Stomach (tissue), 8 donors: ENCODE measurements at regions not wholly inside any gene's neighbourhood (a gene's known extent, or its start where the extent isn't known, plus 50 kb on each side); places are given as distances from the start of the nearest gene placed in this dataset.
"Not testable (repeated sequence)": the region's sequence is repeated elsewhere in the genome, so short reads cannot be mapped to it uniquely, and the experiment has no call there.

Source experiments
- DNase-seq, 2 donors: peaks; one replicate each; pipeline versions ENCODE4 v3.0.0 to v3.0.0-alpha.2; 2013 to 2019
- H3K27ac ChIP-seq, 5 donors: fragments of 200-600 bp in 4 of 5; sonication (generic) in 4 of 5; one replicate each; pipeline ENCODE4 v1.5.1; 2013 to 2019; ENCODE audit warnings: mild to moderate bottlenecking in 1 of 5, moderate library complexity in 1 of 5
- H3K27me3 ChIP-seq, 3 donors: fragments of 200-600 bp; sonication (generic); one replicate each; pipeline ENCODE4 v1.5.1; 2017 to 2019; ENCODE audit warnings: mixed run types in 1 of 3
- H3K36me3 ChIP-seq, 4 donors: fragments of 200-600 bp; sonication (generic); 1 replicate in 3 of 4; 2 replicates in 1 of 4; pipeline ENCODE4 v1.5.1; 2016 to 2019
- H3K4me1 ChIP-seq, 4 donors: fragments of 200-600 bp; sonication (generic); one replicate each; pipeline ENCODE4 v1.5.1; 2016 to 2019
- H3K4me3 ChIP-seq, 4 donors: fragments of 200-600 bp; sonication (generic) in 3 of 4; one replicate each; pipeline ENCODE4 v1.5.1; 2016 to 2019; ENCODE audit warnings: mild to moderate bottlenecking in 1 of 4
- H3K9me3 ChIP-seq, 4 donors: fragments of 200-600 bp; sonication (generic); one replicate each; pipeline ENCODE4 v1.5.1; 2016 to 2019
- CTCF ChIP-seq, 7 experiments: fragments of 450-650 bp in 4 of 7; fragments of 200-600 bp in 3 of 7; sonication (generic) in 3 of 7; IDR thresholded peaks; one replicate each; pipeline ENCODE4 v1.5.1; 2016 to 2019; ENCODE audit warnings: antibody characterized with exemption in 7 of 7, control low read depth in 2 of 7, mild to moderate bottlenecking in 1 of 7
- EP300 ChIP-seq: sonication (generic); formaldehyde crosslinking; IDR thresholded peaks from one replicate; pipeline ENCODE4 v1.6.1; 2017; ENCODE audit warnings: antibody characterized with exemption
- POLR2A ChIP-seq, 4 donors: fragments of 450-650 bp; IDR thresholded peaks; one replicate each; pipeline ENCODE4 v1.6.1; 2016; ENCODE audit warnings: antibody characterized with exemption in 4 of 4, control low read depth in 2 of 4, mild to moderate bottlenecking in 1 of 4, moderate library complexity in 1 of 4
- POLR2AphosphoS5 ChIP-seq, 3 donors: sonication (generic); formaldehyde crosslinking; IDR thresholded peaks; one replicate each; pipeline ENCODE4 v1.6.1; 2016; ENCODE audit warnings: antibody characterized with exemption in 3 of 3
- WGBS, 5 donors: extraction: QIAGEN DNeasy Blood & Tissue Kit in 3 of 5; methylation state at CpG; one replicate each; pipeline versions ENCODE4 v1.1.5 to v1.1.7; 2013 to 2018; 5-methylcytosine and 5-hydroxymethylcytosine counted together
- intact Hi-C: fragments of 100-400 bp; cut with DNase I; formaldehyde crosslinking; loops from one replicate; pipeline ENCODE4 v1.15.1; 2023; ENCODE audit warnings: low total_unique reads
- donor health status: healthy with polysubstance abuse.
- donor health status: Bipolar disorder and iron deficiency.
- donor health status: healthy.

GRCh38 chr18:30597202-30597601 lies 445.3 kb downstream of the DSC3 start:
- Histone ChIP-seq H3K4me3 (no peak overlapping the region), H3K9me3 (peaks cover 0 to 7% (median 0%) of the 10 kb centered on the region in 4 donors), H3K27me3 (no peaks in the 10 kb centered on the region), H3K4me1 (no peaks in the 10 kb centered on the region), H3K27ac (no peak overlapping the region), H3K36me3 (no peaks in the 10 kb centered on the region)
- intact Hi-C loops, result no loop called here
- TF ChIP-seq CTCF (IDR thresholded peaks at IDR 0.05) (no peak), EP300 (no peak), POLR2AphosphoS5 (IDR thresholded peaks at IDR 0.05) (no peak), POLR2A (IDR thresholded peaks at IDR 0.05) (no peak)
- DNase-seq, result no peak

- TF ChIP-seq POLR2A (IDR thresholded peaks at IDR 0.05) (no peak), POLR2AphosphoS5 (IDR thresholded peaks at IDR 0.05) (no peak), CTCF (IDR thresholded peaks at IDR 0.05) (no peak), EP300 (no peak)
Observed at GRCh38 chr18:30596635-30597034, 445.9 kb downstream of the DSC3 start.

GRCh38 chr18:30595942-30596341 lies 446.6 kb downstream of the DSC3 start:
- WGBS, 5 donors, result 85 to 90% (median 87%) methylated on average over 1 of the region's 1 CpG
- Histone ChIP-seq H3K36me3 (no peaks in the 10 kb centered on the region), H3K27ac (no peak overlapping the region), H3K9me3 (peaks cover 0 to 7% (median 0%) of the 10 kb centered on the region in 4 donors), H3K4me1 (no peaks in the 10 kb centered on the region), H3K4me3 (no peak overlapping the region), H3K27me3 (no peaks in the 10 kb centered on the region)
- intact Hi-C loops, result no loop called here
- no peak for TF ChIP-seq POLR2AphosphoS5 (IDR thresholded peaks at IDR 0.05)
- no peak for TF ChIP-seq POLR2A (IDR thresholded peaks at IDR 0.05)
- no peak for TF ChIP-seq CTCF (IDR thresholded peaks at IDR 0.05)
- no peak for TF ChIP-seq EP300
- DNase-seq, result no peak

More at GRCh38 chr18:30596635-30597034, 445.9 kb downstream of the DSC3 start:
- H3K27ac ChIP-seq, result no peak overlapping the region
- peaks cover 0 to 7% (median 0%) of the 10 kb centered on the region in 4 donors for H3K9me3 ChIP-seq
- no peaks in the 10 kb centered on the region for H3K4me1 ChIP-seq
- no peak for DNase-seq
- intact Hi-C loops, result no loop called here
- no peaks in the 10 kb centered on the region for H3K36me3 ChIP-seq
- H3K4me3 ChIP-seq, result no peak overlapping the region
- H3K27me3 ChIP-seq, result no peaks in the 10 kb centered on the region

- H3K36me3 ChIP-seq, H3K27ac ChIP-seq, H3K27me3 ChIP-seq, intact Hi-C loops, H3K9me3 ChIP-seq, H3K4me1 ChIP-seq, DNase-seq, H3K4me3 ChIP-seq: not testable (repeated sequence)
- 89 to 95% (median 91%) methylated on average over 18 of the region's 18 CpGs for WGBS, 5 donors
Observed at GRCh38 chr18:30594911-30595310, 447.6 kb downstream of the DSC3 start.

GRCh38 chr18:30591462-30591861 lies 451.1 kb downstream of the DSC3 start:
- intact Hi-C loops, result no loop called here
- DNase-seq, result no peak
- no peak overlapping the region for H3K4me3 ChIP-seq

More at GRCh38 chr18:30591462-30591861, 451.1 kb downstream of the DSC3 start:
- TF ChIP-seq CTCF (IDR thresholded peaks at IDR 0.05) (no peak), POLR2A (IDR thresholded peaks at IDR 0.05) (no peak), EP300 (no peak), POLR2AphosphoS5 (IDR thresholded peaks at IDR 0.05) (no peak)
- H3K4me1 ChIP-seq, result no peaks in the 10 kb centered on the region
- H3K27me3 ChIP-seq, result no peaks in the 10 kb centered on the region
- H3K9me3 ChIP-seq, result peaks cover 0 to 7% (median 0%) of the 10 kb centered on the region in 4 donors
- no peak overlapping the region for H3K27ac ChIP-seq
- H3K36me3 ChIP-seq, result no peaks in the 10 kb centered on the region
